AG08395 (cell line): ENCODE measurements at regions not wholly inside any gene's neighbourhood (a gene's known extent, or its start where the extent isn't known, plus 50 kb on each side); places are given as distances from the start of the nearest gene placed in this dataset.
"Not testable (repeated sequence)": the region's sequence is repeated elsewhere in the genome, so short reads cannot be mapped to it uniquely, and the experiment has no call there.

ENCODE experiments used
- DNase-seq: peaks from one replicate; pipeline ENCODE4 v3.0.0; 2012; ENCODE audit warnings: mixed read lengths, low spot score

DNA sequence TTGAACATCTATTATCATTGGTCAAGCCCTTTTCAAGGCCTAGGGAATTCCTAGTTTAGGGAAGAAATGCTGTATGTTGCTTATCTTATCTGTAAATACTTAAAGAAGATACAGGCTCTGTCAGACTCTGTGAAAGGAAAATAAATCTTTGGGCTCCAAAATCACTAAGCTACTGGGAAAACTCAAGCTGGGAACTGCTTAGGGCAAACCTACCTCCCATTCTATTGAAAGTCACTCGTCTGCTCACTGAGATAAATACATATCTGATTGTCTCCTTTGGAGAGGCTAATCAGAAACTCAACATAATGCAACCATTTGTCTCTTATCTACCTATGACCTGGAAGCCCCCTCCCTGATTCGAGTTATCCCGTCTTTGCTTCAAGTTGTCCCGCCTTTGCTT, 108.6 kb upstream of the NDST4 start:
- DNase-seq: no peak

DNA sequence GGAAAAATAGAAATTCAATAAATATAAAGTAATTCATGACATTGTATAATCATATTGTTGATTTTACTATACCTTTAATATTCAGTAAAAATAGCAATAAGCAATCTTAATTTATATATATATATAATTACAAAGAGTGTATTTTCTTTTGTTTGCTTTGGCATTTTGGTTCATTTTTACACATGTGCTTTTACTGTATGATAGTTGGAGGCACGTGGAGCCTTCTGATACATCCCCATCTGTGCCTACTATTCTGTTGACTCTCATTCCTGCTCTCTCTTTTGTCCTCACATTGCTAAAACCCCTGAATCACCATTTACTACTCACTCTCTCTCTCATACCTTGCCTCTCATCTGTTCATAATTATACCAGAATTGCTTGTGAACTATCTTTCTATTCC, 106.4 kb upstream of the NDST4 start:
- no peak for DNase-seq

DNA sequence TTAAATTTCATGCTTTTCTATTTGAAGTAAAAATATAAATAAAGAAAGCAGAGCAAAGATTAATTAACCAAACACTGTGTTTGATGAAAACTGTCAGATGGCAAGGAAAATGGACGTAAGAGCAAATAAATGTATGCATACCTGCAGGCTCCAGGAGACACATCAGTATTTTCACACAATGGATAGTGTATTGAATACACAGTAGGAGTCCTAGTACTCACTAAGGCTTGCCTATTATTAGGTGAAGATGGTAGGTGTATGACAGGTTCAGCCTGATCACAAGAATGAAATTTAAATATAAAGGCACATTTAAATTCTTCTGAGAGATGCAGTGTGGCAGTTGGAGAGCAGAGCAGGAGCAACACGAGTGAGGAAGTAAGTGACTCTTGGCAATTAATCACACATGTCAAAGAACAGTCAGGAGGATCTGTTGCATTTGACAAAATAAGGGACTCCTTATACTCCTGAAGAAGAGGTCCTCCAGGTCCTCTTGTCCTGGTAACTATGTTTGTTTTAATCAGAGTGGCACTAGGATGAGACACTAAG, 106.0 kb upstream of the NDST4 start:
- DNase-seq: no peak

DNA sequence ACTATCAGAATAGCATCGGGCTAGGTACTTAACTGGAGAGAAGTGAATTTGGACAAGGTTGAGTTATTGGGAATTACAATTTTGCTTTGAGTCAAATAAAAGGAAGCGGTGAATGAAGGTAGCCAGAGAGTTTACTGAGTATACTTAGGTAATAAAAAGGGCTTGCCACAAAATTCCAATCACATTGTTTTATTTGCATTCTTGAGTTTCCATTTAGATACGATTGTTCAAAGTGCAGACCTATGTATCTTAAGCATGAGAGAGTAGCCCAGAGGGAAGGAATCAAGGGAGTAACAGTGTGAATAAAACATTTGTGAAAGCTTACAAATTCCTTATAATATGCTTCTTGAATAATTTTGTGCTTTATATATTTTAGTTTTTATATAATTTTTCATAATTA, 102.5 kb upstream of the NDST4 start:
- DNase-seq: no peak

DNA sequence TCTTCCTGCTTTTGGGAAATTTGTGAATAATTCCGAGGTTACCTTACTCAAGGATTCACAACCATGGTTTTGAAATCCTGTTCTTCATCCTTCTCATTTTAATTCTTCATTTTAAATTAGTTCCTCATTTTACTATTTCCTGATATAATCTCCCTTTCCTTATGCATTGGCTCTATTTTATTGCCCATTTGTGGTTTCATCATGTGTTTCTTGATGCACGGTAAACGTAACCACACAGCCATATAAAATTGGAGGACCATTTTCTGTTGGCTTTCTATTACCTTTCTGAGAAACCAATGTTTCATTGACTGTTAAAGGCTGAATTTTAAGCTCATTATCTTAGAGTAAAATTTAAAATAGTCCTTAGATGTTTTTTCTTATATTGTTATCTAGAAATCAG, 100.3 kb upstream of the NDST4 start:
- DNase-seq: no peak

DNA sequence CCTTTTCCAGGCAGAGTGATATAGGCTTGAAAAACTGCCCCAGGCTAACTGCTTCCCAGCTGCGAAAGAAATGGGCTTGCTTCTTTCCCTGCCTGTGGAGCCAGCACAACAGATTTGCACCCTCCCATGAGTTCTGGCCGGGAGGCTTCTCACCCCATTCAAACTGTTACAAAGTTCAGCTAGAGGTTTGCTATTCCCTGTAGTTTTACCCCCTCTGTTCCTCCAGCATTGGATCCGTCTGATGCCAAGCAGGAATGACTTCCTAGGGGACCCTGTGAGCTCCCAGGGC, 87.6 kb upstream of the NDST4 start:
- no peak for DNase-seq

DNA sequence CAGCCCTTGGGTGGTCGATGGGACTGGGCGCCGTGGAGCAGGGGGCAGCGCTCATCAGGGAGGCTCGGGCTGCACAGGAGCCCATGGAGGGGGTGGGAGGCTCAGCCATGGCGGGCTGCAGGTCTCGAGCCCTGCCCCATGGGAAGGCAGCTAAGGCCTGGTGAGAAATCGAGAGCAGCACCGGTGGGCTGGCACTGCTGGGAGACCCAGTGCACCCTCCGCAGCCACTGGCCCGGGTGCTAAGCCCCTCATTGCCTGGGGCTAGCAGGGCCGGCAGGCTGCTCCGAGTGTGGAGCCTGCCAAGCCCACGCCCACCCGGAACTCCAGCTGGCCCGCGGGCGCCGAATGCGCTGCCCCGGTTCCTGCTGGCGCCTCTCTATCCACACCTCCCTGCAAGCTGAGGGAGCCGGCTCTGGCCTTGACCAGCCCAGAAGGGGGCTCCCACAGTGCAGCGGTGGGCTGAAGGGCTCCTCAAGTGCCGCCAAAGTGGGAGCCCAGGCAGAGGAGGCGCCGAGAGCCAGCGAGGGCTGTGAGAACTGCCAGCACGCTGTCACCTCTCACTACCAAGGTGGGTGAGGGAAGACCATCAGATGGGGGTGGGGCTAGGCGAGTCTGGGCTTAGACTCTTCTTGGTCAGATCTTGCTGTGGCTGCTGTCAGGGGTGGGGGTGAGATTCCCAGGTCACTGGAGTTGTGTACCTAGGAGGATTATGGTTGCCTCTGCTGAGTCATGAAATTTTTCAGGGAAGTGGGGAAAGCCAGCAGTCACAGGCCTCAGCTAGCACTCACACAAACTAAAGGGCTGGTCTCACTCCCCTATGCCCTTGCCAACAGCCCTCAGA, 87.0 kb upstream of the NDST4 start:
- not testable (repeated sequence) for DNase-seq

DNA sequence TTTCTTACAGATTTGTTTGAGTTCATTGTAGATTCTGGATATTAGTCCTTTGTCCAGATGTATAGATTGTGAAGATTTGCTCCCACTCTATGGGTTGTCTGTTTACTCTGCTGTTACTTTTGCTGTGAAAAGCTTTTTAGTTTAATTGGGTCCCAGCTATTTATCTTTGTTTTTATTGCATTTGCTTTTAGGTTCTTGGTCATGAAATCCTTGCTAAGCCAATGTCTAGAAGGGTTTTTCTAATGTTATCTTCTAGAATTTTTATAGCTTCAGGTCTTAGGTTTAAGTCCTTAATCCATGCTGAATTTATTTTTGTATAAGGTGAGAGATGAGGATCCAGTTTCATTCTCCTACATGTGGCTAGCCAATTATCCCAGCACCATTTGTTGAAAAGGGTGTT, 81.2 kb upstream of the NDST4 start:
- DNase-seq: not testable (repeated sequence)

DNA sequence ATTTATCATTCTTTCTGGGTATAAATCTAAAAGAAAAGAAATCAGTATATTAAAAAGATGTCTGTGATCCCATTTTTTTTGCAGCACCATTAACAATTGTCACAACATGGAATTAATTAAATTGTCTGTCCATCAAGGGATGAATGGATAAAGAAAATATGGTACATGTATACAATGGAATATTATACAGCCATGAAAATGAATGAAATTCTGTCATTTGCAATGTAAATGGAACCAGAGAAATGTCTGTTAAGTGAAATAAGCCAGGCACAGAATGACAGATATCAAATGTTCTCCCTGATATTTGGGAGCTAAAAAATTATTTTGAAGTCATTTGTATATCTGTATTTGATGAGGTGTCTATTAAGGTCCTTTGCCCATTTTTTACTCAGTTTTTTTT, 77.1 kb upstream of the NDST4 start:
- DNase-seq: no peak

DNA sequence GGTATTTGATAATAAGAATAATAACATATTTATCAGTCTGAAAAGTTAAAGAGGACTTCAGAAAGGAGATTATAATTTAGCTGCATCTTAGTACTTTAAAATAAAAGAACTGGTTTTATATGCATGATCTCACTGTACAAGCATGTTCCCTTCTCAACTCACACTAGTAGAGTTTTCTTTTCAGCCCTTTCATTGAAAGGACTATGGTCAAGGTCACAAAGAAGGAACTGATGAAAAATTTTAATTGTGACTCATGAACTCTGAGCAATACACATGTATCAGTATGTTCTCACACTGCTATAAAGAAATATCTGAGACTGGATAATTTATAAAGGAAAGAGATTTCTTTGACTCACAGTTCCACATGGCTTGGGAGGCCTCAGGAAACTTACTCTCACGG, 73.7 kb upstream of the NDST4 start:
- no peak for DNase-seq

DNA sequence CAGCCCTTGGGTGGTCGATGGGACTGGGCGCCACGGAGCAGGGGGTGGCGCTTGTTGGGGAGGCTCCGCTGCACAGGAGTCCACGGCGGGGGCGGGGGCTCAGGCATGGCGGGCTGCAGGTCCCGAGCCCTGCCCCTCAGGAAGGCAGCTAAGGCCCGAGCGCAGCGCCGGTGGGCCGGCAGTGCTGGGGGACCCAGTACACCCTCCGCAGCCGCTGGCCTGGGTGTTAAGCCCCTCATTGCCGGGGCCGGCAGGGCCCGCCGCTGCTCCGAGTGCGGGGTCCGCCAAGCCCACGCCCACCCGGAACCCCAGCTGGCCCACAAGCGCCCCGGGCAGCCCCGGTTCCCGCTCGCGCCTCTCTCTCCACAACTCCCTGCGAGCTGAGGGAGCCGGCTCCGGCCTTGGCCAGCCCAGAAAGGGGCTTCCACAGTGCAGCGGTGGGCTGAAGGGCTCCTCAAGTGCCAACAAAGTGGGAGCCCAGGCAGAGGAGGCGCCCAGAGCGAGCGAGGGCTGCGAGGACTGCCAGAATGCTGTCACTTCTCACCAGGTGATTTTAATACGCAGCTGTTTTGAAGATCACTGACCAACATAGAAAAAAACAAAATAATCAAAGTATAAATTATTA, 66.1 kb upstream of the NDST4 start:
- DNase-seq: not testable (repeated sequence)

DNA sequence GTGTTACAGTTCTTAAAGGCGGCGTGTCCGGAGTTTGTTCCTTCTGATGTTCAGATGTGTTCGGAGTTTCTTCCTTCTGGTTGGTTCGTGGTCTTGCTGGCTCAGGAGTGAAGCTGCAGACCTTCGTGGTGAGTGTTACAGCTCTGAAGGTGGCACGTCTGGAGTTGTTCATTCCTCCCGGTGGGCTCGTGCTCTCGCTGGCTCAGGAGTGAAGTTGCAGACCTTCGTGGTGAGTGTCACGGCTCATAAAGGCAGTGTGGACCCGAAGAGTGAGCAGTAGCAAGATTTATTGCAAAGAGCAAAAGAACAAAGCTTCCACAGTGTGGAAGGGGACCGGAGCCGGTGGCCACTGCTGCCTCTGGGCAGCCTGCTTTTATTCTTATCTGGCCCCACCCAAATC, 65.3 kb upstream of the NDST4 start:
- DNase-seq: not testable (repeated sequence)

DNA sequence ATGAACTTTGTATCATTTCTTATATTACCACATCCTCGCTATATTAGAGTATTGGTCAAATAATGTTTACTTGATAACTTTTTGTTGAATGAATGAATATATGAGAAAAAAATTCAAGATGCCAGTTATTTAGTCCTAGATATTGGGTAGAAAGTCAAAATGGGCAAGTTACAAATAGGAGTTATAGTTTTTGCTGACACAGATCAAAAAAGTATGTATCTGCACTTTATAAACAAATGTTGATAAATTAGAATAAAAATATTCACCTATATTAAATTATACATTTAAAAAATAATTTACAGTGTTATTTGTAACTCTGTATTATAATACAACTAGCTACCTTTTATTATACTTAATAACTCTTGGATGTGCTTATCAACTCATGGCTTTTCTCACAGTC, 57.8 kb upstream of the NDST4 start:
- no peak for DNase-seq

DNA sequence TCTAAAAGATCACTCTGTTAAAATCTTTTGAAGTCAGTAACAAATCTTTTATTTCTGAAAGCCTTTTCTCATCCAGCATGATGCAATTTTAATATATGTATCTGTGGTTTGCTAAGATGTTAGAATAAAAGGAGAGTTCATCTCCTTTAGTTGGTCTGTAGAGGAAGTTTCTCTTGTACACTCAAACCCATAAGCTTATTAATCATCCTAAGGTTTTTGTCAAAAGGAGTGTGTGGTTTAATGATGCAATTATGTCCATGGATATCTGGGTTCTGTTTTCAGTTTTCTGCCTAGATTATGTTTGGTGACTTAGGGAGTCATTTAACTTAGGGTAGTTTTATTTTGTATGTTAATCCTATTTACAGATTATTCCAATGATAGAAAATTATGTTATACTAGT, 52.1 kb upstream of the NDST4 start:
- DNase-seq: no peak
